Calu3 (cell line): ENCODE measurements at regions not wholly inside any gene's neighbourhood (a gene's known extent, or its start where the extent isn't known, plus 50 kb on each side); places are given as distances from the start of the nearest gene placed in this dataset.

Experiments
- BruUV-seq: library from RNA; stranded (reverse); fragments of 400-500 nt; replicated peaks from 2 replicates; lab custom pipeline; 2021; lab: Mats Ljungman, UMichigan
- CTCF ChIA-PET: fragments of 300-600 bp; sonication (Branson Sonifier 250); formaldehyde crosslinking; loops from one replicate; lab custom pipeline; 2022; ENCODE audit warnings: antibody characterized with exemption; lab: Charles Lee
- DNase-seq: peaks from one replicate; pipeline ENCODE4 v3.0.0; 2022
- H3K27ac Mint-ChIP-seq: one replicate; pipeline ENCODE4 v1.8.0; 2022; ENCODE audit warnings: mixed read lengths; ENCODE audit not compliant: unreplicated experiment
- H3K27me3 Mint-ChIP-seq: one replicate; pipeline ENCODE4 v1.8.0; 2022; ENCODE audit warnings: mixed read lengths; ENCODE audit not compliant: unreplicated experiment
- H3K36me3 Mint-ChIP-seq: one replicate; pipeline ENCODE4 v1.8.0; 2022; ENCODE audit warnings: mild to moderate bottlenecking, moderate library complexity, mixed read lengths; ENCODE audit not compliant: insufficient read depth, unreplicated experiment
- H3K4me1 Mint-ChIP-seq: one replicate; pipeline ENCODE4 v1.8.0; 2022; ENCODE audit warnings: mild to moderate bottlenecking, low read depth, mixed read lengths; ENCODE audit not compliant: unreplicated experiment
- H3K4me3 Mint-ChIP-seq: one replicate; pipeline ENCODE4 v1.8.0; 2022; ENCODE audit warnings: mild to moderate bottlenecking, low read depth, moderate library complexity, mixed read lengths; ENCODE audit not compliant: unreplicated experiment
- H3K9me3 Mint-ChIP-seq: one replicate; pipeline ENCODE4 v1.8.0; 2022; ENCODE audit warnings: low read depth, mixed read lengths; ENCODE audit not compliant: unreplicated experiment
- CTCF ChIP-seq: fragments of 200-600 bp; IDR thresholded peaks from one replicate; pipeline ENCODE4 v1.8.0; 2022; ENCODE audit warnings: antibody characterized with exemption; ENCODE audit not compliant: unreplicated experiment
- intact Hi-C: fragments of 100-400 bp; cut with micrococcal nuclease; formaldehyde crosslinking; loops from one replicate; pipeline ENCODE4 v1.10.0; 2022; ENCODE audit not compliant: unreplicated experiment

GRCh38 chr16:73526011-73526804 is 478.3 kb upstream of the ZFHX3 start:
- no peak overlapping the region for H3K27ac Mint-ChIP-seq
- peaks cover 73% of the 10 kb centered on the region for H3K27me3 Mint-ChIP-seq
- BruUV-seq, result no TSS peak
- TF ChIP-seq CTCF, result no peak
- intact Hi-C loops, result loop anchor here (10.0 kb wide), 1 partner anchor 1021 kb away; no protein-coding TSS in a partner anchor
- no peak overlapping the region for H3K4me3 Mint-ChIP-seq
- CTCF ChIA-PET, result no interaction called here
- H3K4me1 Mint-ChIP-seq, result no peaks in the 10 kb centered on the region
- H3K9me3 Mint-ChIP-seq, result peaks cover 3% of the 10 kb centered on the region
- DNase-seq, result no peak
- H3K36me3 Mint-ChIP-seq, result no peaks in the 10 kb centered on the region

- H3K27me3 Mint-ChIP-seq, result peaks cover 81% of the 10 kb centered on the region
- DNase-seq, result no peak
- H3K4me3 Mint-ChIP-seq, result no peak overlapping the region
- BruUV-seq, result no TSS peak
- H3K27ac Mint-ChIP-seq, result no peak overlapping the region
- intact Hi-C loops, result loop anchor here (10.0 kb wide), 1 partner anchor 1018 kb away; no protein-coding TSS in a partner anchor
- H3K4me1 Mint-ChIP-seq, result no peaks in the 10 kb centered on the region
- no peaks in the 10 kb centered on the region for H3K36me3 Mint-ChIP-seq
- CTCF ChIA-PET, result no interaction called here
- no peak for TF ChIP-seq CTCF
- peaks cover 6% of the 10 kb centered on the region for H3K9me3 Mint-ChIP-seq
Observed at GRCh38 chr16:73523209-73523608, 475.3 kb upstream of the ZFHX3 start.

GRCh38 chr16:73521499-73521898 is 473.6 kb upstream of the ZFHX3 start:
- no TSS peak for BruUV-seq
- Mint-ChIP-seq H3K4me3 (no peak overlapping the region), H3K4me1 (no peaks in the 10 kb centered on the region), H3K9me3 (peaks cover 6% of the 10 kb centered on the region), H3K27me3 (peaks cover 78% of the 10 kb centered on the region), H3K27ac (no peak overlapping the region), H3K36me3 (no peaks in the 10 kb centered on the region)
- DNase-seq, result no peak
- intact Hi-C loops, result loop anchor here (10.0 kb wide), 1 partner anchor 1017 kb away; no protein-coding TSS in a partner anchor
- no peak for TF ChIP-seq CTCF
- CTCF ChIA-PET, result no interaction called here

- no peak for DNase-seq
- H3K4me1 Mint-ChIP-seq, result no peaks in the 10 kb centered on the region
- H3K27me3 Mint-ChIP-seq, result peaks cover 58% of the 10 kb centered on the region
- H3K4me3 Mint-ChIP-seq, result no peak overlapping the region
- intact Hi-C loops, result no loop called here
- no peaks in the 10 kb centered on the region for H3K36me3 Mint-ChIP-seq
- H3K27ac Mint-ChIP-seq, result no peak overlapping the region
- BruUV-seq, result no TSS peak
- TF ChIP-seq CTCF, result no peak
- CTCF ChIA-PET, result no interaction called here
- peaks cover 3% of the 10 kb centered on the region for H3K9me3 Mint-ChIP-seq
Observed at GRCh38 chr16:73515616-73516015, 467.7 kb upstream of the ZFHX3 start.
